ENCODE measurements at regions not wholly inside any gene's neighbourhood (a gene's known extent, or its start where the extent isn't known, plus 50 kb on each side); places are given as distances from the start of the nearest gene placed in this dataset.

DNA sequence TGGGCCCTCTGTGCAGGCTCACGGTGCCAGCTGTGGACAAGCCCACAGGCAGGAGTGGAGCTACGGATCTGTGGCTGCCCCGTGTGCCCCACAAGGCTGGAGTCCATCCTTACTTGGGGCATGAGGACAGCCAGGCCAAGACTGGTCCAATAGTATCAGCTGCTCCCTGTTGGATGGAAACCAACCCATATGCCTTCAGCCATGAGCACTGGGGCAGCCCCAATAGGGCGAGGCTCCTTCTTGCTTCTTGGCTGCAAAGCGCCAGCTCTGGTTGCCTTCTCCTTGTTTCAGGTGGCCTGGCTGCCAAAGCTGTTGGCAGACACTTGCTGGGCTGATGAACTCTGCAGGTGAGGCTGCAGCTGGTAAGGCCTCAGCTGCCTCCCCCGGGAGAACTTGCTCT is 188.0 kb downstream of the ENGASE start:
- no peak for TF ChIP-seq CTCF (IDR thresholded peaks at IDR 0.05)
- no peak for TF ChIP-seq POLR2A (IDR thresholded peaks at IDR 0.05)
